WTC11 (cell line): ENCODE measurements at regions not wholly inside any gene's neighbourhood (a gene's known extent, or its start where the extent isn't known, plus 50 kb on each side); places are given as distances from the start of the nearest gene placed in this dataset.

Source experiments
- ATAC-seq: fragments of 200-7000 bp; cut with Tn5 transposase; 2 replicates; pipeline ENCODE4 v1.10.0; 2021; ENCODE audit warnings: mild to moderate bottlenecking, moderate library complexity
- CTCF ChIA-PET: fragments of 300-600 bp; sonication (Branson Sonifier 250); formaldehyde crosslinking; loops from one replicate; lab custom pipeline; 2021; ENCODE audit warnings: antibody characterized with exemption; lab: Charles Lee
- POLR2A ChIA-PET: fragments of 350-600 bp; sonication (Branson Sonifier 250); formaldehyde crosslinking; loops from one replicate; lab custom pipeline; 2021; ENCODE audit warnings: antibody characterized with exemption; lab: Charles Lee
- DNase-seq: peaks from one replicate; pipeline ENCODE4 v3.0.0; 2021; ENCODE audit warnings: low spot score
- H3K27ac Mint-ChIP-seq: 2 replicates; pipeline ENCODE4 v1.8.0; 2021; ENCODE audit warnings: mixed read lengths
- H3K27me3 Mint-ChIP-seq: 2 replicates; pipeline ENCODE4 v1.8.0; 2021; ENCODE audit warnings: low read depth, mild to moderate bottlenecking, moderate library complexity, mixed read lengths
- H3K36me3 Mint-ChIP-seq: 2 replicates; pipeline ENCODE4 v1.8.0; 2021; ENCODE audit warnings: mixed read lengths
- H3K4me1 Mint-ChIP-seq: 2 replicates; pipeline ENCODE4 v1.8.0; 2022; ENCODE audit warnings: mixed read lengths
- H3K4me3 Mint-ChIP-seq: 2 replicates; pipeline ENCODE4 v1.8.0; 2021; ENCODE audit warnings: mild to moderate bottlenecking, moderate library complexity, mixed read lengths
- H3K9me3 Mint-ChIP-seq: 2 replicates; pipeline ENCODE4 v1.8.0; 2021; ENCODE audit warnings: mixed read lengths
- ATF2 ChIP-seq: sonication (generic); formaldehyde crosslinking; IDR thresholded peaks from 2 replicates; pipeline ENCODE4 v1.8.1; 2022; ENCODE audit warnings: low read depth, missing genetic modification reagents, borderline replicate concordance
- E2F4 ChIP-seq: sonication (generic); formaldehyde crosslinking; IDR thresholded peaks from 2 replicates; pipeline ENCODE4 v1.8.1; 2022; ENCODE audit warnings: low read depth, mild to moderate bottlenecking, moderate library complexity, missing genetic modification reagents, borderline replicate concordance
- E2F5 ChIP-seq: sonication (generic); formaldehyde crosslinking; IDR thresholded peaks from 2 replicates; pipeline ENCODE4 v1.8.1; 2022; ENCODE audit warnings: mild to moderate bottlenecking, moderate library complexity, missing genetic modification reagents
- ETV6 ChIP-seq: sonication (generic); formaldehyde crosslinking; IDR thresholded peaks from 2 replicates; pipeline ENCODE4 v1.8.1; 2022; ENCODE audit warnings: mild to moderate bottlenecking, missing genetic modification reagents
- IRF1 ChIP-seq: sonication (generic); formaldehyde crosslinking; IDR thresholded peaks from 2 replicates; pipeline ENCODE4 v1.8.0; 2023; ENCODE audit warnings: missing genetic modification reagents
- MXD4 ChIP-seq: fragments of 250-450 bp; sonication (Bioruptor Pico); IDR thresholded peaks from 2 replicates; pipeline ENCODE4 v1.8.0; 2021; ENCODE audit warnings: mild to moderate bottlenecking, moderate library complexity, borderline replicate concordance
- MYBL2 ChIP-seq: sonication (generic); formaldehyde crosslinking; IDR thresholded peaks from 2 replicates; pipeline ENCODE4 v1.8.1; 2023; ENCODE audit warnings: mild to moderate bottlenecking, moderate library complexity, missing genetic modification reagents
- NR1H2 ChIP-seq: sonication (generic); formaldehyde crosslinking; IDR thresholded peaks from 2 replicates; pipeline ENCODE4 v1.9.0; 2021; ENCODE audit warnings: mild to moderate bottlenecking, moderate library complexity, missing genetic modification reagents
- NR2C2 ChIP-seq: sonication (generic); formaldehyde crosslinking; IDR thresholded peaks from 2 replicates; pipeline ENCODE4 v1.8.0; 2022; ENCODE audit warnings: mild to moderate bottlenecking, missing genetic modification reagents
- SMAD4 ChIP-seq: sonication (generic); formaldehyde crosslinking; IDR thresholded peaks from 2 replicates; pipeline ENCODE4 v1.8.0; 2022; ENCODE audit warnings: mild to moderate bottlenecking, missing genetic modification reagents
- USF1 ChIP-seq: sonication (generic); formaldehyde crosslinking; IDR thresholded peaks from 2 replicates; pipeline ENCODE4 v1.8.0; 2022; ENCODE audit warnings: mild to moderate bottlenecking, missing genetic modification reagents
- USF2 ChIP-seq: sonication (generic); formaldehyde crosslinking; IDR thresholded peaks from 2 replicates; pipeline ENCODE4 v1.8.1; 2023; ENCODE audit warnings: mild to moderate bottlenecking, missing genetic modification reagents, moderate library complexity
- ZNF263 ChIP-seq: sonication (generic); formaldehyde crosslinking; IDR thresholded peaks from 2 replicates; pipeline ENCODE4 v1.8.1; 2022; ENCODE audit warnings: low read depth, mild to moderate bottlenecking, moderate library complexity, missing genetic modification reagents
- ZNF416 ChIP-seq: fragments of 250-450 bp; sonication (Bioruptor Pico); IDR thresholded peaks from 2 replicates; pipeline ENCODE4 v1.9.0; 2021; ENCODE audit warnings: mild to moderate bottlenecking, inconsistent platforms
- ZNF532 ChIP-seq: fragments of 250-450 bp; sonication (Bioruptor Pico); IDR thresholded peaks from 2 replicates; pipeline ENCODE4 v1.9.0; 2021; ENCODE audit warnings: mild to moderate bottlenecking, borderline replicate concordance
- TF ChIP-seq, protein P1 (sequence below): fragments of 250-450 bp; sonication (Bioruptor Pico); IDR thresholded peaks from 2 replicates; pipeline ENCODE4 v1.8.0; 2021; ENCODE audit warnings: mild to moderate bottlenecking
- TF ChIP-seq, protein P2 (sequence below): sonication (generic); formaldehyde crosslinking; IDR thresholded peaks from 2 replicates; pipeline ENCODE4 v1.8.0; 2023; ENCODE audit warnings: mild to moderate bottlenecking, missing genetic modification reagents

DNA sequence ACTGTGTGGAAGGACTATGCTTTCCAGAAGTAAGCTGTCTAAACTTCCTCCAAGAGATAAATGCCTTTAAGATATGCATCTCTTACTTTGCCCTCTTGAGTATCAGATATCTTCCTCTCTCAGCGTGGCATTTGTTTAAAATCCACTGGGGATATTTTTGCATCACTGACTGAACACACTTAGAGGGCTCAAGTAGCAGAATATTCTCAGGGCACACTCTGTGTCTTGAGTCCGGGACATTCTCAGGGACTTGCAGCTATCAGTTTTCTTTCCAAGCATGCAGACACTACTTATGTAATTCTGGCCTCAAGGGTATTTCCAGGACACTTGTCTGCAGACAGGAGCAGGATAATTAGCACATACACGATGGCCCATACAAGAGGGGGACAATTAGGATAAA lies 84.7 kb downstream of the ERCC5 start:
- no peaks in the 10 kb centered on the region; the same call in 1 of the 2 replicates for H3K27me3 Mint-ChIP-seq
- POLR2A ChIA-PET = no interaction called here
- no peak for ATAC-seq
- no peak overlapping the region; the same call in 1 of the 2 replicates for H3K27ac Mint-ChIP-seq
- CTCF ChIA-PET = no interaction called here
- peaks cover 12% of the 10 kb centered on the region for H3K9me3 Mint-ChIP-seq
- no peak overlapping the region for H3K4me3 Mint-ChIP-seq
- no peaks in the 10 kb centered on the region for H3K36me3 Mint-ChIP-seq
- no peak for DNase-seq
- H3K4me1 Mint-ChIP-seq = peaks cover 4% of the 10 kb centered on the region
- TF ChIP-seq ETV6 (CRISPR knock-in tag) = no peak
- TF ChIP-seq, protein P1, sequence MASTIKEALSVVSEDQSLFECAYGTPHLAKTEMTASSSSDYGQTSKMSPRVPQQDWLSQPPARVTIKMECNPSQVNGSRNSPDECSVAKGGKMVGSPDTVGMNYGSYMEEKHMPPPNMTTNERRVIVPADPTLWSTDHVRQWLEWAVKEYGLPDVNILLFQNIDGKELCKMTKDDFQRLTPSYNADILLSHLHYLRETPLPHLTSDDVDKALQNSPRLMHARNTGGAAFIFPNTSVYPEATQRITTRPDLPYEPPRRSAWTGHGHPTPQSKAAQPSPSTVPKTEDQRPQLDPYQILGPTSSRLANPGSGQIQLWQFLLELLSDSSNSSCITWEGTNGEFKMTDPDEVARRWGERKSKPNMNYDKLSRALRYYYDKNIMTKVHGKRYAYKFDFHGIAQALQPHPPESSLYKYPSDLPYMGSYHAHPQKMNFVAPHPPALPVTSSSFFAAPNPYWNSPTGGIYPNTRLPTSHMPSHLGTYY (CRISPR knock-in tag) = no peak
- TF ChIP-seq ZNF263 = no peak
- no peak for TF ChIP-seq USF1
- no peak for TF ChIP-seq MXD4 (CRISPR knock-in tag)
- TF ChIP-seq SMAD4 (CRISPR knock-in tag) = no peak
- no peak for TF ChIP-seq E2F4 (CRISPR knock-in tag)
- no peak for TF ChIP-seq E2F5 (CRISPR knock-in tag)
- TF ChIP-seq ZNF416 (CRISPR knock-in tag) = no peak
- no peak for TF ChIP-seq NR1H2 (CRISPR knock-in tag)
- no peak for TF ChIP-seq USF2 (CRISPR knock-in tag)
- TF ChIP-seq ZNF532 (CRISPR knock-in tag) = no peak
- no peak for TF ChIP-seq MYBL2 (CRISPR knock-in tag)
- TF ChIP-seq, protein P2, sequence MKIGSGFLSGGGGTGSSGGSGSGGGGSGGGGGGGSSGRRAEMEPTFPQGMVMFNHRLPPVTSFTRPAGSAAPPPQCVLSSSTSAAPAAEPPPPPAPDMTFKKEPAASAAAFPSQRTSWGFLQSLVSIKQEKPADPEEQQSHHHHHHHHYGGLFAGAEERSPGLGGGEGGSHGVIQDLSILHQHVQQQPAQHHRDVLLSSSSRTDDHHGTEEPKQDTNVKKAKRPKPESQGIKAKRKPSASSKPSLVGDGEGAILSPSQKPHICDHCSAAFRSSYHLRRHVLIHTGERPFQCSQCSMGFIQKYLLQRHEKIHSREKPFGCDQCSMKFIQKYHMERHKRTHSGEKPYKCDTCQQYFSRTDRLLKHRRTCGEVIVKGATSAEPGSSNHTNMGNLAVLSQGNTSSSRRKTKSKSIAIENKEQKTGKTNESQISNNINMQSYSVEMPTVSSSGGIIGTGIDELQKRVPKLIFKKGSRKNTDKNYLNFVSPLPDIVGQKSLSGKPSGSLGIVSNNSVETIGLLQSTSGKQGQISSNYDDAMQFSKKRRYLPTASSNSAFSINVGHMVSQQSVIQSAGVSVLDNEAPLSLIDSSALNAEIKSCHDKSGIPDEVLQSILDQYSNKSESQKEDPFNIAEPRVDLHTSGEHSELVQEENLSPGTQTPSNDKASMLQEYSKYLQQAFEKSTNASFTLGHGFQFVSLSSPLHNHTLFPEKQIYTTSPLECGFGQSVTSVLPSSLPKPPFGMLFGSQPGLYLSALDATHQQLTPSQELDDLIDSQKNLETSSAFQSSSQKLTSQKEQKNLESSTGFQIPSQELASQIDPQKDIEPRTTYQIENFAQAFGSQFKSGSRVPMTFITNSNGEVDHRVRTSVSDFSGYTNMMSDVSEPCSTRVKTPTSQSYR (CRISPR knock-in tag) = no peak
- TF ChIP-seq ATF2 (CRISPR knock-in tag) = no peak
- no peak for TF ChIP-seq NR2C2 (CRISPR knock-in tag)
- TF ChIP-seq IRF1 (CRISPR knock-in tag) = no peak
